Bronchial epithelial cell (primary cell): ENCODE measurements at regions not wholly inside any gene's neighbourhood (a gene's known extent, or its start where the extent isn't known, plus 50 kb on each side); places are given as distances from the start of the nearest gene placed in this dataset.

Source experiments
- DNase-seq: peaks from one replicate; pipeline ENCODE4 v3.0.0-alpha.2; 2010; ENCODE audit warnings: low read depth
- FAIRE-seq: peaks from 2 replicates; lab custom pipeline; 2011; peaks lifted over from hg19 to GRCh38; lab: Jason Lieb, UNC
- H3K27me3 ChIP-seq: 2 replicates; pipeline ENCODE4 v1.5.1; 2011; ENCODE audit warnings: low read length; ENCODE audit not compliant: control insufficient read depth, insufficient read depth
- H3K36me3 ChIP-seq: 2 replicates; pipeline ENCODE4 v1.5.1; 2011; ENCODE audit warnings: low read length; ENCODE audit not compliant: control insufficient read depth, insufficient read depth
- H3K4me3 ChIP-seq: 2 replicates; pipeline ENCODE4 v1.5.1; 2011; ENCODE audit warnings: mild to moderate bottlenecking, low read depth, low read length, control low read depth
- TF ChIP-seq, protein P1 (sequence below): IDR thresholded peaks from 2 replicates; pipeline ENCODE4 v1.5.1; 2011; ENCODE audit warnings: mild to moderate bottlenecking, moderate library complexity, low read length, control low read depth, inconsistent platforms; ENCODE audit not compliant: insufficient read depth, severe bottlenecking

DNA sequence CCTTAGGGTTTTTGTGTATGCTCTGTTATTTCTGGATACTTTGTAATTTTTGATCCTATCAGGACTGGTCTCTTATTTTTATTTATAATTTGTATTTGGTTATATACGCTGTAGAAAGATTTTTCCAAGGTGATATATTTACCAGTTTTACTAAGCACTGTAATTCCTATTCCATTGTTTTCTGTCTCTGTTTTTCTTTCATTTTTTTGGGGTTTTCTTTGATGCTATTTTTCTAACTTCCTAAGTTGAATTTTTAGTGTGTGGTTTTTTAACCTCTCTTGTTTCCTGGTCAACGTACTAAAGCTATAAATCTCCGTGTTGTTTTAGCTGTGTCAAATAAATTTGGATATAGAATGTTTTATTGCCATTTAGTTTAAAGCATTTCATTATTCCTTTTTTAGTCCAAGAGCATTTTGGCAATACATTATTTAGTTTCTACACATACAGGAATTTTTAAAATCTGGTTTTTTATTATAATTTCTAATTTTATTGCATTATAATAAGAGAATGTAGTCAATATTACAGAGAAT lies 128.1 kb upstream of the THRB start:
- no peak overlapping the region for H3K4me3 ChIP-seq
- TF ChIP-seq, protein P1, sequence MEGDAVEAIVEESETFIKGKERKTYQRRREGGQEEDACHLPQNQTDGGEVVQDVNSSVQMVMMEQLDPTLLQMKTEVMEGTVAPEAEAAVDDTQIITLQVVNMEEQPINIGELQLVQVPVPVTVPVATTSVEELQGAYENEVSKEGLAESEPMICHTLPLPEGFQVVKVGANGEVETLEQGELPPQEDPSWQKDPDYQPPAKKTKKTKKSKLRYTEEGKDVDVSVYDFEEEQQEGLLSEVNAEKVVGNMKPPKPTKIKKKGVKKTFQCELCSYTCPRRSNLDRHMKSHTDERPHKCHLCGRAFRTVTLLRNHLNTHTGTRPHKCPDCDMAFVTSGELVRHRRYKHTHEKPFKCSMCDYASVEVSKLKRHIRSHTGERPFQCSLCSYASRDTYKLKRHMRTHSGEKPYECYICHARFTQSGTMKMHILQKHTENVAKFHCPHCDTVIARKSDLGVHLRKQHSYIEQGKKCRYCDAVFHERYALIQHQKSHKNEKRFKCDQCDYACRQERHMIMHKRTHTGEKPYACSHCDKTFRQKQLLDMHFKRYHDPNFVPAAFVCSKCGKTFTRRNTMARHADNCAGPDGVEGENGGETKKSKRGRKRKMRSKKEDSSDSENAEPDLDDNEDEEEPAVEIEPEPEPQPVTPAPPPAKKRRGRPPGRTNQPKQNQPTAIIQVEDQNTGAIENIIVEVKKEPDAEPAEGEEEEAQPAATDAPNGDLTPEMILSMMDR: no peak
- no peaks in the 10 kb centered on the region for H3K27me3 ChIP-seq
- DNase-seq (no peak), FAIRE-seq (no peak)
- H3K36me3 ChIP-seq: no peaks in the 10 kb centered on the region

DNA sequence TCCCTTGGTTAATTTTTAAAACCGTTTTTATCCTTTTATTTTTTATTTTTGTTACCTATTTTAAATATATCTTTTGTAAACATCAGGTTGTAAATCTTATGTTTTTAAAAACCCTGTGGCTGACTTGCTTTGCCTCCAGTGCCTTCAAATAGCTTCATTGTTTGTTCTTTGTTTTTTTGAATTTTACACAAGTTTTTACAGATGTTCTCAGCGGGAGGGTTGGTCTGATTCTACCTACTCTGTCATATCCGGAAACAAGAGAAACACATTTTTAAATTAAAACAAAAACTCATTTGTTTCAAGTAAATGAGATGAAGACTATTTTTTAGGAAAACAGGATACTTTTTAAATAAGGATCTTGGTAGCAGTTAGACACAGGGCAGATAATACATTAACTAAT lies 129.0 kb upstream of the THRB start:
- FAIRE-seq: no peak
- H3K4me3 ChIP-seq: no peak overlapping the region
- no peaks in the 10 kb centered on the region for H3K27me3 ChIP-seq
- TF ChIP-seq, protein P1: no peak
- no peaks in the 10 kb centered on the region for H3K36me3 ChIP-seq
- no peak for DNase-seq

DNA sequence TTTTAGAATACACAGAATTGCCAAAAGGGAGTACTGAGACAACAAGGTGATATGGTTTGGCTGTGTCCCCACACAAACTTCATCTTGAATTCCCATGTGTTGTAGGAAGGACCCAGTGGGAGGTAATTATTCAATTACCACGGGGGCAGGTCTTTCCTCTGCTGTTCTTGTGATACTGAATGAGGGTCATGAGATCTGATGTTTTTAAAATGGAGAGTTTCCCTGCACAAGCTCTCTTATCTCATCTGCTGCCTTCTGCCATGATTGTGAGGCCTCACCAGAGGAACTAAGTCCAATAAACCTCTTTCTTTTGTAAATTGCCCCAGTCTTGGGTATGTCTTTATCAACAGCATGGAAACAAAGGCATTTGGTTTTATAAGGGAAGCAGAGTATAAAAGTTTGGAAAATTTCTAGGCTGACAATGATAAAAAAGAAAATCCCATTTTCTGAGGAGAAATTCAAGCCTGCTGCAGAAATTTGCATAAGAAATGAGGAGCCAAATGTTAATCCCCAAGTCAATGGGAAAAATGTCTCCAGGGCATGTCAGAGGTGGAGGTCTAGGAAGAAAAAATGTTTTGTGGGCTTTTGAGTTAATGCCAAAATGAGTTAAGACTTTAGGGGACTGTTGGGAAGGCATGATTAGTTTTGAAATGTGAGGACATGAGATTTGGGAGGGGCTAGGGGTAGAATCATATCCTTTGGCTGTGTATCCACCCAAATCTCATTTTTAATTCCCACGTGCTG lies 130.5 kb upstream of the THRB start:
- no peak overlapping the region for H3K4me3 ChIP-seq
- H3K27me3 ChIP-seq: no peaks in the 10 kb centered on the region
- FAIRE-seq (no peak), DNase-seq (no peak)
- no peaks in the 10 kb centered on the region for H3K36me3 ChIP-seq
- TF ChIP-seq, protein P1: no peak

DNA sequence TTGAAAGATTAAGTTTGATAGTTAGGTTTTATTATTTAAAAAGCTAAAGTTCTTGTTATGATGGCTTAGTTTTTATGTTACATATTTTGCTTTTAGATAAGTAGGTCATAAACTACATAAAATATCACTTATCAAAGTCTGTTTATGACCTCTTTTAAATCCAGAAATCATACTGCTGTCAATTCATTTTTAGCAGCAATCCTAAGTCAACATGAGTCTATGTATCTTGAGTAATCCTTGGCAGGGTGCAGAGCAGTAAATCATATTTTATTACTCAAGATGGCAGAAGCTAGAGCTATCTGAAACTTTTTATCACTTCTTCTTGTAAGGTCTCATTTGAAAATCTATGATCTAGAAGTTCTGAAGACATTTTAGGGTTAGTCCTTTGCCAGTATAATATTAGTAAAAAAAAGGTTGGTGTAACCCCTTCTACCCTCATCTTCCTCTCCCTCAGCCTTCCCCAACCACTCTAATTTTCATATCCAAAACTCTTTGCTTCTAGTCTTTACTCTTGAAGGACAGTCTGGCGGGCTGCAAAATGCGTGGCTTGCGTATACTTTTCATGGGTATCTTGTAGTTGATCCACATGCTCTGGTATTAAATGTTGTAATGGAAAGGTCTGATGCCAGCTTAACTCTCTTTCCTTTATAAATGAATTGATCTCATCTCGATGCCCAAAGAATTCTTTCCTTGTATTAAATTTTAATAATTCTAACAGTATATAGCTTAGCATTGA lies 134.0 kb upstream of the THRB start:
- FAIRE-seq (no peak), DNase-seq (peak; percentile 16)
- Histone ChIP-seq H3K36me3 (no peaks in the 10 kb centered on the region), H3K27me3 (no peaks in the 10 kb centered on the region), H3K4me3 (no peak overlapping the region)
- TF ChIP-seq, protein P1: no peak

DNA sequence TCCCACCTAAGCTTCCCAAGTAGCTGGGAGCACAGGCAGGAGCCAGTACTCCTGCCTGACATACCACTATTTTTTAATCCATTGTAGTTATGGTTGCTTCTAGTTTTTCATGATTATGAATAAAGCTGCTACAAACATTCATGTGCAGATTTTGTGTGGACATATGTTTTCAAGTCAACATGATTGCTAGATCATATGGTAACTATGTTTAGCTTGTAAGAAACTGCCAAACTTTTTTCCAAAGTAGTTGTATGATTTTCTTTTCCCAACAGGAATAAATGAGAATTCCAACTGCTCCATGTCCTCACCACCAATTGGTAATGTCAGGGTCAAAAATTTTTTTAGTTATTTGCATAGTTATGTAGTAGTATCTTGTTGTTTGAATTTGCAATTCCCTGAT lies 136.8 kb upstream of the THRB start:
- DNase-seq (no peak), FAIRE-seq (no peak)
- no peaks in the 10 kb centered on the region for H3K27me3 ChIP-seq
- H3K4me3 ChIP-seq: no peak overlapping the region
- no peaks in the 10 kb centered on the region for H3K36me3 ChIP-seq
- TF ChIP-seq, protein P1: no peak
